GM13977 (cell line): ENCODE measurements at regions not wholly inside any gene's neighbourhood (a gene's known extent, or its start where the extent isn't known, plus 50 kb on each side); places are given as distances from the start of the nearest gene placed in this dataset.

Experiments used
- DNase-seq: peaks from one replicate; pipeline ENCODE4 v3.0.0; 2012; ENCODE audit warnings: low spot score
- in situ Hi-C: fragments of 300-500 bp; cut with MboI; formaldehyde crosslinking; loops from one replicate; pipeline ENCODE4 v1.12.0; 2022; ENCODE audit warnings: low sequenced_read_pairs, low pct_unique_long_range_greater_than_20kb, mixed read lengths, inconsistent platforms; ENCODE audit not compliant: unreplicated experiment
- TF ChIP-seq, protein P1 (sequence below): IDR thresholded peaks from 2 replicates; pipeline ENCODE4 v1.5.1; 2012; ENCODE audit warnings: mild to moderate bottlenecking, control low read depth; ENCODE audit not compliant: insufficient read depth; ENCODE audit errors: extremely low read depth, missing control alignments

DNA sequence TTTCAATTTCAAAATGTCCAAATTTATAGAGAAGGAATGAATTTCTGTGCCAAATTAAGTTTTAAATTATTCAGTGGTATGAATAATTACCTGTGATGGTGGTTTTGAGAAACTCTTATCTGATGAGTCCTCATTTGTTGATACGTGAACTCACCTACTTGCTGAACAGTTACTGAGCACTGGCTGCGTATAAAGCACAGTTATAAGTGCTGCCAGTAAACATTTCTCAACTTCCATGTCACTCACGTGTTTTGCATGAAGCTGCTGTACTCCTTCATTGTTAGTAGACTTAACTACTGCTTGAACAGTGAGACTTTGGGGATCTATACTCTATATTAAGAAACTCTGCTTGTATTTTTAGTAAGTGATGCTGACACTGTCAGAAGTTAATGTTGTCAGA, 269.1 kb upstream of the FZD8 start:
- DNase-seq = no peak
- TF ChIP-seq, protein P1, sequence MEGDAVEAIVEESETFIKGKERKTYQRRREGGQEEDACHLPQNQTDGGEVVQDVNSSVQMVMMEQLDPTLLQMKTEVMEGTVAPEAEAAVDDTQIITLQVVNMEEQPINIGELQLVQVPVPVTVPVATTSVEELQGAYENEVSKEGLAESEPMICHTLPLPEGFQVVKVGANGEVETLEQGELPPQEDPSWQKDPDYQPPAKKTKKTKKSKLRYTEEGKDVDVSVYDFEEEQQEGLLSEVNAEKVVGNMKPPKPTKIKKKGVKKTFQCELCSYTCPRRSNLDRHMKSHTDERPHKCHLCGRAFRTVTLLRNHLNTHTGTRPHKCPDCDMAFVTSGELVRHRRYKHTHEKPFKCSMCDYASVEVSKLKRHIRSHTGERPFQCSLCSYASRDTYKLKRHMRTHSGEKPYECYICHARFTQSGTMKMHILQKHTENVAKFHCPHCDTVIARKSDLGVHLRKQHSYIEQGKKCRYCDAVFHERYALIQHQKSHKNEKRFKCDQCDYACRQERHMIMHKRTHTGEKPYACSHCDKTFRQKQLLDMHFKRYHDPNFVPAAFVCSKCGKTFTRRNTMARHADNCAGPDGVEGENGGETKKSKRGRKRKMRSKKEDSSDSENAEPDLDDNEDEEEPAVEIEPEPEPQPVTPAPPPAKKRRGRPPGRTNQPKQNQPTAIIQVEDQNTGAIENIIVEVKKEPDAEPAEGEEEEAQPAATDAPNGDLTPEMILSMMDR = no peak
- in situ Hi-C loops = no loop called here

DNA sequence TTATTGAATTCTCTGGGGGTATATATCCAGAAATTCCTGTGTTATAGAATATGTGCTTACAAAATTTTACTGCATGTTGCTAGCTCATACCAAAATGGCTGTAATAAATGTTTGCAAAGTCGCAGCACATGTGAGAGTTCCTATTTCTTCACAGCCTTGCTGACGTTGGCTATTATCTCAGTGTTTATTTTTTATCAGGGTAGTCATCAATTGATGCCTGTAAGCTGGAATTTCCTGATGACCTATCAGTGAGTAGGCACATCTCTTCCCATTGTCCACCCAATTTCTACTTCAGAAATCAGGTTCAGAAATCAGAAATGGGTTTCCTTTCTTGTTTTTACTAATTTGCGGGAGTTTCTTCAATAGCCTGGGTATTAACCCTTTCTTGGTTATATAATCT, 268.1 kb upstream of the FZD8 start:
- DNase-seq = no peak
- in situ Hi-C loops = no loop called here
- TF ChIP-seq, protein P1 = no peak

DNA sequence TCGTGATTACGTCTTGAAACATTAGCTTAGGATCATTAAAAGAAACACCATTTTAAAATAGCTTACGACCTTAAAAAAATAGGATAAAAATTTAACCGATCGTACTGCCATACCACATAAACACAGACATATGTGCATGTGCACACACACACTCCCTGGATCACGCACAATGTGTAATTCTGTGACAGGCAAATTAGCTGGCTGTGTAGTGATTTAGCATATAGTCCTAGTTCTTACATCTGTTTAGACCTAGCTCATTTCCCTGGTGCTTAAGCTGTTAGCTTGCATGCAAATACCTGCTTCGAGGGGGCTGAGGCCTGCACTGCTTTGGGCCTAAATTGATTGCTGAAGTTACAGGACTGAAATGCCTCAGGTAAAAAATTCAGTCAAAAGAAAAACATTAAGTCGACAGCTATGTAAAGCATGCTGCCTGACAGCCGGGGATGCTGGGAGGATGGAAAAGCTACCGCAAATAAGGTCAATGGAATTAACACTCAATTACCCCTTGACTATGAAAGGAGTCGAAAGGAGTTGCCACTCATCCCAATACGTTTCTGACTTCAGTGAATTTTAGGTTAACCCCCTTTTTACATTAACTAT, 267.1 kb upstream of the FZD8 start:
- no peak for DNase-seq
- in situ Hi-C loops = no loop called here
- TF ChIP-seq, protein P1 = no peak

DNA sequence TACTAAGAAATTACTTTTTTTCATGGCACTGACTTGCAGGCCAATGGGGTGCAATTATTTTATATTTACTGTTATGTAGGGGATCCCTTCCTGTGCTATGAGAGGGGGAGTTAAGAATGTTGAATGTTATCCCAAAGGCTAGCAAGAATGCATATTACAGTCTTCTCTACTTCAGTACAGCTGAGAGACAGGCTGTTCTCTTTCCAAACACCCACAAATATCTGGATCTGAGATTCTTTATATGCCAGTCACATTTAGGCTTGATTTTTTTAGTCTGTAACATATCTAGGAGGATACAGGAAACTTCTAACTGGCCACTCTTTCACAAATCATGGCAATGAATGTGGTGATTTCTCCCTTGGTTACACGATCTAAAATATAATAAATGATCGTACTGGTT, 266.4 kb upstream of the FZD8 start:
- DNase-seq = no peak
- in situ Hi-C loops = no loop called here
- TF ChIP-seq, protein P1 = no peak

DNA sequence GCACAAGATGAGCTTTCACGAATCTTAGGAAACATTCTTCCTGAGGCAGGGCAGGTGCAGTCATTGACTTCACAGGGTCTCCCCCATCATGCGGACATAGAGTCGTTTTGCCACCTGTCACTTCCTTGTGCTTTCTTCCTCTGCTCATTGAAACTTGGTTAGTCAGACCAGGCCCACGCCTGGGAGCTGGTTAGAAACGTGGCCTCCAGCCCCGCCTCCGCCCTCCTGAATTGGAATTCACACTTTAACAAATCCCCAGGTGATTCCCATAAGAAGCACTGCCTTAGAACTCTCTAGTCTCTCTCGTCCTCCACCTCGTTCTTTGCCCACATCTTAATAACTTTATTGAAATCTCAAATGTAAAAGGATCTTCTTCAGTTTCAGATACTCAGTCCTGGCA, 265.5 kb upstream of the FZD8 start:
- in situ Hi-C loops = no loop called here
- DNase-seq = no peak
- TF ChIP-seq, protein P1 = no peak

DNA sequence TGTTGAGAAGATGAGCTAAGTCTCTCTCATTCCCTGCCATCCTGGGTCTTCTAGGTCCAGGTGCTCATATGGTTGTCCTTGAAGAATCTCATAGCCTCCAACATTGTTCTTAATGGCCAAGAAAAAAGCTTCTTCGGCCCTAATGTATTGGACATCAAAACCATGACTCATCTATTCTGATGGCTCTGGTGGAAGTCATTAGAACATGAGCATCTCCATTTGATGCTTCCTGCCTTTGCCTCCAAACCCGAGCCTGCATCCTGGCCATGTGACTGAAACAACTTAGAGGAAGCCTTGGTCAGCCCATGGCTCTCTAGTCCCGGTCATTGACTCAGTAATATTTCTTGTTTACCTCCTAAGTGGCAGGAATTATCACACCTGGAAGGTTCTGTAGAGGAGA, 264.1 kb upstream of the FZD8 start:
- in situ Hi-C loops = no loop called here
- DNase-seq = no peak
- TF ChIP-seq, protein P1 = no peak

DNA sequence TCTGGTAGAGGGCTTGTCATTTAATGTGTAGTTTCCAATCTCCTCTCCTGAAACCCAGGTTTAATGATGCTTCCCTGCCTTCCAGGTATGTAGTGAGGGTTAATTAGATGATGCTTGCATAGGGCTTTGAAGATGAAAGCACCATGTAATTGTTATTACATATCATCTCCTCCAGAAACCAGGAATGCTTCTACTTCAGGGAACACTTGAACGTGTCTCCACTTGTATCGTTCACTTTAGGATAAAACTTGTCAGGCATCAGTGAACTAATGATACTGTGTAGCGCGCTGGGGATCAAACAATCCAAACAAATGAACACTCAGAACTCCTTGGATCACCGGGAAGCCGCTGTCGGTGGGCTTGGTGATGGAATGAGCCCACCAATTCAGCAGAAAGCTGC, 260.9 kb upstream of the FZD8 start:
- in situ Hi-C loops = no loop called here
- DNase-seq = no peak
- TF ChIP-seq, protein P1 = no peak
